VCaP (cell line): ENCODE measurements at regions not wholly inside any gene's neighbourhood (a gene's known extent, or its start where the extent isn't known, plus 50 kb on each side); places are given as distances from the start of the nearest gene placed in this dataset.

ENCODE experiments used
- H3K27ac ChIP-seq: fragments of 450-650 bp; 2 replicates; pipeline ENCODE4 v1.5.1; 2017
- TF ChIP-seq, protein P1 (sequence below): fragments of 450-650 bp; conservative IDR thresholded peaks from 2 replicates; pipeline ENCODE4 v1.5.1; 2017; ENCODE audit warnings: mild to moderate bottlenecking, moderate library complexity

DNA sequence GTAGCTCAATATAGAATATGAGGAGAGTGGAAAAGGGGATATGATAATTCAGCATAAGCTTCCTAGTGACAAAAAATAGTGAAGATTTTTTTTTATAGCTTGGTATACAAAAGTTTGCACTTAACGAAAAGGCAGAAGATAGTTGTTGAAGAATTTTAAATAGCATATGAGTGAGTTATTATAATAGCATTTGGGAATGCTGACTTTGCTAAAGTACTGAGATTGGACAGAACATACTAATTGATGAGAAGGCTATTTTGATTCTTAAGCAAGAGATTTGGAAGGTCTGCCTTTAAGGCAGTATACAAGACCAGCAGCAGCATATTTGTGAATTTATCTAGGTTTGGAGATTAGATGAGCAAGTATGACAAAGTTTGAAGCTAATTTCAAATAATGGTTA is 600.9 kb upstream of the POT1 start:
- no peak overlapping the region for H3K27ac ChIP-seq
- TF ChIP-seq, protein P1, sequence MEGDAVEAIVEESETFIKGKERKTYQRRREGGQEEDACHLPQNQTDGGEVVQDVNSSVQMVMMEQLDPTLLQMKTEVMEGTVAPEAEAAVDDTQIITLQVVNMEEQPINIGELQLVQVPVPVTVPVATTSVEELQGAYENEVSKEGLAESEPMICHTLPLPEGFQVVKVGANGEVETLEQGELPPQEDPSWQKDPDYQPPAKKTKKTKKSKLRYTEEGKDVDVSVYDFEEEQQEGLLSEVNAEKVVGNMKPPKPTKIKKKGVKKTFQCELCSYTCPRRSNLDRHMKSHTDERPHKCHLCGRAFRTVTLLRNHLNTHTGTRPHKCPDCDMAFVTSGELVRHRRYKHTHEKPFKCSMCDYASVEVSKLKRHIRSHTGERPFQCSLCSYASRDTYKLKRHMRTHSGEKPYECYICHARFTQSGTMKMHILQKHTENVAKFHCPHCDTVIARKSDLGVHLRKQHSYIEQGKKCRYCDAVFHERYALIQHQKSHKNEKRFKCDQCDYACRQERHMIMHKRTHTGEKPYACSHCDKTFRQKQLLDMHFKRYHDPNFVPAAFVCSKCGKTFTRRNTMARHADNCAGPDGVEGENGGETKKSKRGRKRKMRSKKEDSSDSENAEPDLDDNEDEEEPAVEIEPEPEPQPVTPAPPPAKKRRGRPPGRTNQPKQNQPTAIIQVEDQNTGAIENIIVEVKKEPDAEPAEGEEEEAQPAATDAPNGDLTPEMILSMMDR, result no peak

DNA sequence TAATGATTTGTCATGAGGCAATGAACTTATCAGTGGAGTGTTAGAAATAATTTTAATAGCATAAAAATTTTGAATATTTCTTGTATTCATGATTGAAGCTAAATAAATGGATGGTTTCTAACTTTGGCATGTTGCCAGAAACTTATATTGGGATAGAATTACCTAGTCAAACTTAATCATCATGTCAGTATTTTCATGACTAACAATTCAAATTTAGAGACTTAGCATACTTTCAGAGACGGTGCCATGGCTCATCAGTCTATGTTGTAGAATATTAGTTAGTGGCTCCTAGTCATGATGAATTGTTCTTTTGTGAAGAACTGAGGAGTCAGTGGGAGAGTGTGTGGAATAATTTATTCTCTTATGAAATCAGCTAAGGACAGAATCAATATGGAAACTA is 599.6 kb upstream of the POT1 start:
- no peak overlapping the region for H3K27ac ChIP-seq
- TF ChIP-seq, protein P1, result no peak

DNA sequence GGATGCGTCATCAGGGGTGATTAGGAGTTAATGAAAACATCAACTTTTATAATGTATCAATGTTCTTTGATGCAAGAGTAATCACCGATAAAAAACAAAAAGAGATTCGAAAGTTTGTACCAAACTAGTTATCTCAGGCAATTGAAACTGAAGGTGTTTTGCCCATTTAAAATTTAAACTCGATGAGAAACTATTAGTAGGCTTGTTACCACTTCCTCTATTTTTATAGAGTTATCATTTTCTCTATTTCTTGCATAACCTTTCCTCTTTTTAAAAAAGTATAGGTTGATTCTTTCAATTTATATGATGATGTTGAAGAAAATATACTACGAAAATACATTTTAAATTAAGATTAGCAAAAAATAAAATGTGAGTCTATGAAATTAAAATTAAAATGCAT is 597.3 kb upstream of the POT1 start:
- no peak overlapping the region for H3K27ac ChIP-seq
- TF ChIP-seq, protein P1, result no peak

DNA sequence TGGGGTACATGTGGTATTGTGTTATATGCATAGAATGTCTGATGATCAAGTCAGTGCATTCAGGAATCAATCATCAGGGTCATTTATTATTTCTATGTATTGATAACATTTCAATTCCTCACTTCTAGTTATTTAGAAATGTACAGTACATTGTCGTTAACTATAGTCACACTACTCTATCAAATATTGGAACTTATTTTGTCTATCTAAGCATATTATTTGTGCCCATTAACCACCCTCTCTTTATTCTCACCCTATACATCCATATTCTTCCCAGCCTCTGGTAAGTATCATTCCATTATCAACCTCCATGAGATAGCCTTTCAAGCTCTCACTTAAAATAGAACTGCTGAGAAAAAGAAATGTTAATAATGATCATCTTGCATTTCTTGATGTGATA is 596.5 kb upstream of the POT1 start:
- no peak overlapping the region for H3K27ac ChIP-seq
- TF ChIP-seq, protein P1, result no peak

DNA sequence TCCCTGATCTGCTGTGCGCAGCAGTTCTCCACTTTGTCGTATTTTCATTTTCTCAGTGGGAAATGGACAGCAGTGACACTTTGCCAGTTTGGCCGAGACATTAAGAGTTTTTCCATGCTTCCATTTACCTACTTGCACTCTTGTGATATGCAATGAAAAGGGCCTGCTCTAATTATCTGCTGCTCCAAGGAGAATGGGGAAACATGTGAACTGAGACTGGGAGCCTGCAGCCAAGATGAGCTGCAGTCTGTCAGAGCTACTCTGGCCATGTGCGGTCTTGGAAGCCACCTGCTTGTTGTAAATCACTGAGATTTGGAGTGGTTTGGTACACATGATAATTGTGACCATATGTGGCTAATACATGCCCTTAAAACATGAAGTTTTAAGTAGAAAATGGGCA is 586.6 kb upstream of the POT1 start:
- TF ChIP-seq, protein P1, result no peak
- H3K27ac ChIP-seq, result no peak overlapping the region

DNA sequence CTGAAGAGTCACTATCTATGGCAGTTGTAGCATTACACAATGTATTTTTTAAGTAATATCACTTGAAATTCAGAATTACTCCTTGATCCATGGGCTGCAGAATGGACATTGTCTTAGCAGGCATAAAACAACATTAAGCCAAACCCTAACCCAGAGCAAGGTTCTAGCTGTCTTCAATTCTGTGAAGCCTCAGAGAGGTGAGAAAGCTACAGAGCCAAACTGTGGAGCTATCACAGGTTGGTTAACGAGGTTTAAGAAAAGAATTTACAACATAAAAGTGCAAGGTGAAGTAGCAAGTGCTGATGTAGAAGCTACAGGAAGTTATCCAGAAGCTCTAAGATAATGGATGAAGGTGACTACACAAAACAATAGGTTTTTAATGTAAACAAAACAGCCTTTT is 582.7 kb upstream of the POT1 start:
- H3K27ac ChIP-seq, result no peak overlapping the region
- TF ChIP-seq, protein P1, result no peak

DNA sequence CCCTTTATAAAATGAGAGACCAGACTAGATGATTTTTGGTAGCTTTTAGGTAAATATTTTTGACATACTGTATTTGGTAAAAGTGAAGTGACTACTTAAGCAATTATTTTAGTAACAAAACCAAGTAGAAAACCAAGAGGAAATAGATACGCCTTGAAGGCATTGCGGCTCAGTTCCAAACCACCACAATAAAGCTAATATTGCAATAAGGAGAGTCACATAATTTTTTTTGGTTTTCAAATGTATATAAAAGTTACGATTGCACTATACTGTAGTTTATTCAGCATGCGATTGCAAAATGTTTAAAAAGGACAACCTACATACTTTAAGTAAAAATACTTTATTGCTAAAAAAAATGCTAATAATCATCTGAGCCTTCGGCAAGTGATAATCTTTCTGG is 581.7 kb upstream of the POT1 start:
- no peak overlapping the region for H3K27ac ChIP-seq
- TF ChIP-seq, protein P1, result no peak

DNA sequence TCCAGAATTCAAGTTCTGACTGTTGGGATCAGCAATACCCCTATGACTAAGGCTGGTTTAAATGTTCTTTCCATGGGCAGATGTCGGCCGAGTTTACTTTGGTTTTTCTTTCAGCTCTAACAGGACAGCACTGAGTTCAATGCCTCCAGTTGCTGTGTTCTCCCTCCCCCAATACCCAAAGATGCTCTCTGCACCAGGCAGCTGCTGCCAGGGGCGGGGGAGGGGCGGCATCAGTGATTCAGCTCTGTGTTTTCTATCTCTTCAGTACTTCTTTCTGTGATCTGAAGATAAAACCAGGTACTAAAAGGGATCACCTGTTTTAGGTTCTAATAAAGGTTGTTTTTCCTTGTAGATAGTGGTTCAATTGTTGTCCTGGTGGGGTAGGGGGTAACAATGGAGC is 576.7 kb upstream of the POT1 start:
- TF ChIP-seq, protein P1, result no peak
- no peak overlapping the region for H3K27ac ChIP-seq
